Neuron (in vitro differentiated cells): ENCODE measurements at regions not wholly inside any gene's neighbourhood (a gene's known extent, or its start where the extent isn't known, plus 50 kb on each side); places are given as distances from the start of the nearest gene placed in this dataset.
"Not testable (repeated sequence)": the region's sequence is repeated elsewhere in the genome, so short reads cannot be mapped to it uniquely, and the experiment has no call there.

Experiments
- H2AFZ ChIP-seq: one replicate; pipeline ENCODE4 v1.6.1; 2013; ENCODE audit warnings: low read depth, mild to moderate bottlenecking, inconsistent platforms, low read length, moderate library complexity
- H3K27me3 ChIP-seq: one replicate; pipeline ENCODE4 v1.6.1; 2013; ENCODE audit warnings: low read length; ENCODE audit not compliant: insufficient read depth
- H3K36me3 ChIP-seq: one replicate; pipeline ENCODE4 v1.6.1; 2013; ENCODE audit warnings: low read length; ENCODE audit not compliant: insufficient read depth
- H3K4me1 ChIP-seq: one replicate; pipeline ENCODE4 v1.6.1; 2013; ENCODE audit warnings: low read length; ENCODE audit not compliant: insufficient read depth
- H3K4me3 ChIP-seq: 2 replicates; pipeline ENCODE4 v1.5.1; 2013; ENCODE audit warnings: mild to moderate bottlenecking, low read length, moderate library complexity
- H3K9me3 ChIP-seq: one replicate; pipeline ENCODE4 v1.6.1; 2013; ENCODE audit warnings: low read length

- H3K27me3 ChIP-seq = no peaks in the 10 kb centered on the region
- H3K4me1 ChIP-seq = peaks cover 3% of the 10 kb centered on the region
- no peaks in the 10 kb centered on the region for H3K9me3 ChIP-seq
- no peak overlapping the region for H3K4me3 ChIP-seq
- H2AFZ ChIP-seq = no peak overlapping the region
- no peaks in the 10 kb centered on the region for H3K36me3 ChIP-seq
Observed at GRCh38 chr12:42884116-42884515, 294.6 kb upstream of the PRICKLE1 start.

- H3K4me1 ChIP-seq = no peaks in the 10 kb centered on the region
- no peak overlapping the region for H2AFZ ChIP-seq
- H3K4me3 ChIP-seq = no peak overlapping the region
- H3K27me3 ChIP-seq = no peaks in the 10 kb centered on the region
- no peaks in the 10 kb centered on the region for H3K9me3 ChIP-seq
- H3K36me3 ChIP-seq = no peaks in the 10 kb centered on the region
Observed at GRCh38 chr12:42873401-42873800, 283.9 kb upstream of the PRICKLE1 start.

- H3K4me3 ChIP-seq = no peak overlapping the region
- H2AFZ ChIP-seq = no peak overlapping the region
- H3K36me3 ChIP-seq = no peaks in the 10 kb centered on the region
- H3K4me1 ChIP-seq = no peaks in the 10 kb centered on the region
- H3K27me3 ChIP-seq = no peaks in the 10 kb centered on the region
- H3K9me3 ChIP-seq = no peaks in the 10 kb centered on the region
Observed at GRCh38 chr12:42871816-42872215, 282.3 kb upstream of the PRICKLE1 start.

GRCh38 chr12:42868291-42868690 lies 278.7 kb upstream of the PRICKLE1 start:
- H3K9me3 ChIP-seq = no peaks in the 10 kb centered on the region
- H3K36me3 ChIP-seq = no peaks in the 10 kb centered on the region
- H3K27me3 ChIP-seq = no peaks in the 10 kb centered on the region
- H3K4me3 ChIP-seq = no peak overlapping the region
- no peaks in the 10 kb centered on the region for H3K4me1 ChIP-seq
- H2AFZ ChIP-seq = no peak overlapping the region

GRCh38 chr12:42865282-42865681 lies 275.7 kb upstream of the PRICKLE1 start:
- Histone ChIP-seq H2AFZ (no peak overlapping the region), H3K27me3 (no peaks in the 10 kb centered on the region), H3K9me3 (no peaks in the 10 kb centered on the region), H3K4me3 (no peak overlapping the region), H3K4me1 (no peaks in the 10 kb centered on the region), H3K36me3 (no peaks in the 10 kb centered on the region)

GRCh38 chr12:42862055-42862454 lies 272.5 kb upstream of the PRICKLE1 start:
- Histone ChIP-seq H3K27me3 (no peaks in the 10 kb centered on the region), H2AFZ (no peak overlapping the region), H3K9me3 (no peaks in the 10 kb centered on the region), H3K4me1 (no peaks in the 10 kb centered on the region), H3K36me3 (no peaks in the 10 kb centered on the region), H3K4me3 (no peak overlapping the region)

- not testable (repeated sequence) for H3K4me1 ChIP-seq, H3K27me3 ChIP-seq, H3K36me3 ChIP-seq, H3K9me3 ChIP-seq, H3K4me3 ChIP-seq, H2AFZ ChIP-seq
Observed at GRCh38 chr12:42860331-42860730, 270.8 kb upstream of the PRICKLE1 start.

- Histone ChIP-seq H2AFZ (no peak overlapping the region), H3K9me3 (no peaks in the 10 kb centered on the region)
Observed at GRCh38 chr12:42859612-42860011, 270.1 kb upstream of the PRICKLE1 start.

GRCh38 chr12:42857106-42857505 lies 267.6 kb upstream of the PRICKLE1 start:
- Histone ChIP-seq H3K4me1 (no peaks in the 10 kb centered on the region), H3K9me3 (no peaks in the 10 kb centered on the region), H3K27me3 (no peaks in the 10 kb centered on the region), H3K4me3 (no peak overlapping the region), H2AFZ (no peak overlapping the region), H3K36me3 (no peaks in the 10 kb centered on the region)

More at GRCh38 chr12:42859612-42860011, 270.1 kb upstream of the PRICKLE1 start:
- H3K36me3 ChIP-seq = no peaks in the 10 kb centered on the region
- no peak overlapping the region for H3K4me3 ChIP-seq
- H3K4me1 ChIP-seq = no peaks in the 10 kb centered on the region
- H3K27me3 ChIP-seq = no peaks in the 10 kb centered on the region

- Histone ChIP-seq H3K36me3 (no peaks in the 10 kb centered on the region), H2AFZ (no peak overlapping the region), H3K4me1 (no peaks in the 10 kb centered on the region), H3K9me3 (no peaks in the 10 kb centered on the region), H3K27me3 (no peaks in the 10 kb centered on the region), H3K4me3 (no peak overlapping the region)
Observed at GRCh38 chr12:42855362-42855950, 265.9 kb upstream of the PRICKLE1 start.

- H3K4me3 ChIP-seq = no peak overlapping the region
- H2AFZ ChIP-seq = no peak overlapping the region
- no peaks in the 10 kb centered on the region for H3K27me3 ChIP-seq
- no peaks in the 10 kb centered on the region for H3K36me3 ChIP-seq
- H3K9me3 ChIP-seq = no peaks in the 10 kb centered on the region
- no peaks in the 10 kb centered on the region for H3K4me1 ChIP-seq
Observed at GRCh38 chr12:42854826-42855225, 265.3 kb upstream of the PRICKLE1 start.

GRCh38 chr12:42854208-42854607 lies 264.7 kb upstream of the PRICKLE1 start:
- Histone ChIP-seq H3K4me1 (no peaks in the 10 kb centered on the region), H3K27me3 (no peaks in the 10 kb centered on the region), H3K9me3 (no peaks in the 10 kb centered on the region), H2AFZ (no peak overlapping the region), H3K4me3 (no peak overlapping the region), H3K36me3 (no peaks in the 10 kb centered on the region)

GRCh38 chr12:42853370-42854140 lies 264.0 kb upstream of the PRICKLE1 start:
- H3K36me3 ChIP-seq = no peaks in the 10 kb centered on the region
- no peak overlapping the region for H3K4me3 ChIP-seq
- H2AFZ ChIP-seq = no peak overlapping the region
- no peaks in the 10 kb centered on the region for H3K9me3 ChIP-seq
- no peaks in the 10 kb centered on the region for H3K4me1 ChIP-seq
- H3K27me3 ChIP-seq = no peaks in the 10 kb centered on the region

GRCh38 chr12:42846782-42847181 lies 257.2 kb upstream of the PRICKLE1 start:
- Histone ChIP-seq H3K36me3 (no peaks in the 10 kb centered on the region), H3K27me3 (no peaks in the 10 kb centered on the region), H3K4me3 (no peak overlapping the region), H3K9me3 (no peaks in the 10 kb centered on the region), H3K4me1 (no peaks in the 10 kb centered on the region), H2AFZ (no peak overlapping the region)
